B cell (primary cell): ENCODE measurements at regions not wholly inside any gene's neighbourhood (a gene's known extent, or its start where the extent isn't known, plus 50 kb on each side); places are given as distances from the start of the nearest gene placed in this dataset.
A peak's percentile ranks its signal among the peaks of the same experiment; 100 is the strongest.

Experiments used
- ATAC-seq: fragments of 200-7000 bp; cut with Tn5 transposase; one replicate; pipeline ENCODE4 v1.10.0; 2021; ENCODE audit warnings: low read depth, mild to moderate bottlenecking, moderate number of reproducible peaks, moderate library complexity
- CTCF ChIA-PET: fragments of 350-600 bp; sonication (Branson Sonifier 250); formaldehyde crosslinking; loops from one replicate; lab custom pipeline; 2021; ENCODE audit warnings: antibody characterized with exemption, inconsistent platforms; lab: Charles Lee
- POLR2A ChIA-PET: fragments of 350-600 bp; sonication (Branson Sonifier 250); formaldehyde crosslinking; loops from one replicate; lab custom pipeline; 2021; ENCODE audit warnings: antibody characterized with exemption; lab: Charles Lee
- DNase-seq: peaks from one replicate; pipeline ENCODE4 v3.0.0; 2013
- H2AFZ ChIP-seq: 2 replicates; pipeline ENCODE4 v1.6.1; 2012; ENCODE audit warnings: mild to moderate bottlenecking, low read depth, low read length; ENCODE audit not compliant: insufficient read depth, poor library complexity, severe bottlenecking
- H3K27ac ChIP-seq, 2 donors: 1 replicate in 1 of 2; 2 replicates in 1 of 2; pipeline ENCODE4 v1.5.1; 2012 to 2013; ENCODE audit warnings: low read length in 2 of 2, mild to moderate bottlenecking in 2 of 2, moderate library complexity in 1 of 2
- H3K27me3 ChIP-seq, 4 experiments: fragments of 200-600 bp in 1 of 4; sonication (generic) in 1 of 4; replicated peaks in 1 of 4; 1 replicate in 2 of 4; 2 replicates in 2 of 4; pipeline versions ENCODE4 v1.6.1 to v1.7.0; 2013 to 2016; ENCODE audit warnings: low read length in 3 of 4, mild to moderate bottlenecking in 2 of 4, mixed read lengths in 1 of 4, moderate library complexity in 1 of 4; ENCODE audit not compliant: insufficient read depth in 4 of 4, control insufficient read depth in 3 of 4; ENCODE audit errors: control extremely low read depth in 1 of 4
- H3K36me3 ChIP-seq, 2 experiments: replicated peaks in 1 of 2; 1 replicate in 1 of 2; 2 replicates in 1 of 2; pipeline versions ENCODE4 v1.6.1 to v1.7.1; 2013; ENCODE audit warnings: low read length in 1 of 2; ENCODE audit not compliant: insufficient read depth in 2 of 2, control insufficient read depth in 1 of 2; ENCODE audit errors: control extremely low read depth in 1 of 2, extremely low read depth in 1 of 2
- H3K4me1 ChIP-seq, 2 donors: fragments of 200-600 bp in 1 of 2; sonication (generic) in 1 of 2; 1 replicate in 1 of 2; 2 replicates in 1 of 2; pipeline versions ENCODE4 v1.5.1 to v1.6.1; 2013 to 2017; ENCODE audit warnings: low read length in 2 of 2; ENCODE audit not compliant: control insufficient read depth in 2 of 2, insufficient read depth in 2 of 2
- H3K4me2 ChIP-seq: replicated peaks from 2 replicates; pipeline ENCODE3; 2012; ENCODE audit warnings: mild to moderate bottlenecking, low read depth, low read length; ENCODE audit not compliant: poor library complexity, severe bottlenecking
- H3K4me3 ChIP-seq, 5 experiments: fragments of 200-600 bp in 1 of 5; sonication (generic) in 1 of 5; 1 replicate in 3 of 5; 2 replicates in 2 of 5; pipeline versions ENCODE4 v1.5.1 to v1.7.0; 2011 to 2016; ENCODE audit warnings: low read length in 4 of 5, mild to moderate bottlenecking in 4 of 5, low read depth in 2 of 5, control low read depth in 1 of 5, moderate library complexity in 1 of 5; ENCODE audit not compliant: insufficient read depth in 1 of 5; ENCODE audit errors: control extremely low read depth in 1 of 5, extremely low read depth in 1 of 5
- H3K79me2 ChIP-seq: fragments of 200-600 bp; sonication (generic); one replicate; pipeline ENCODE4 v1.6.0; 2016; ENCODE audit warnings: low read length; ENCODE audit not compliant: control insufficient read depth, insufficient read depth
- H3K9ac ChIP-seq: fragments of 200-600 bp; sonication (generic); 2 replicates; pipeline ENCODE4 v1.6.1; 2017; ENCODE audit warnings: mild to moderate bottlenecking, low read length, moderate library complexity
- H3K9me3 ChIP-seq, 3 donors: one replicate each; pipeline versions ENCODE4 v1.6.1 to v1.7.1; 2013; ENCODE audit warnings: low read length in 2 of 3; ENCODE audit not compliant: control insufficient read depth in 2 of 3, insufficient read depth in 1 of 3; ENCODE audit errors: control extremely low read depth in 1 of 3
- H4K20me1 ChIP-seq: 2 replicates; pipeline ENCODE4 v1.6.0; 2012; ENCODE audit warnings: mild to moderate bottlenecking, low read length; ENCODE audit not compliant: insufficient read depth, control insufficient read depth, poor library complexity, severe bottlenecking
- H3K27ac Mint-ChIP-seq: one replicate; pipeline ENCODE4 v1.8.0; 2021; ENCODE audit warnings: mixed read lengths
- H3K27me3 Mint-ChIP-seq: one replicate; pipeline ENCODE4 v1.8.0; 2021; ENCODE audit warnings: mixed read lengths
- H3K4me1 Mint-ChIP-seq: one replicate; pipeline ENCODE4 v1.8.0; 2021; ENCODE audit warnings: mixed read lengths
- H3K4me3 Mint-ChIP-seq: one replicate; pipeline ENCODE4 v1.8.0; 2021; ENCODE audit warnings: mixed read lengths
- H3K9me3 Mint-ChIP-seq: one replicate; pipeline ENCODE4 v1.8.0; 2022; ENCODE audit warnings: mixed read lengths; ENCODE audit not compliant: insufficient read depth
- CTCF ChIP-seq: fragments of 200-600 bp; IDR thresholded peaks from one replicate; pipeline ENCODE4 v1.8.0; 2022; ENCODE audit warnings: antibody characterized with exemption, mild to moderate bottlenecking
- EZH2 ChIP-seq: IDR thresholded peaks from 2 replicates; pipeline ENCODE4 v1.6.1; 2012; ENCODE audit warnings: borderline replicate concordance, low read depth, mild to moderate bottlenecking, moderate library complexity, low read length; ENCODE audit not compliant: insufficient read depth, poor library complexity, severe bottlenecking
- WGBS: methylation state at CpG from one replicate; pipeline ENCODE4 v1.1.5; 2013; ENCODE audit warnings: missing lambda C conversion rate; ENCODE audit not compliant: insufficient coverage; 5-methylcytosine and 5-hydroxymethylcytosine counted together
- intact Hi-C: fragments of 100-400 bp; cut with micrococcal nuclease; formaldehyde crosslinking; loops from one replicate; pipeline ENCODE4 v1.10.0; 2022

DNA sequence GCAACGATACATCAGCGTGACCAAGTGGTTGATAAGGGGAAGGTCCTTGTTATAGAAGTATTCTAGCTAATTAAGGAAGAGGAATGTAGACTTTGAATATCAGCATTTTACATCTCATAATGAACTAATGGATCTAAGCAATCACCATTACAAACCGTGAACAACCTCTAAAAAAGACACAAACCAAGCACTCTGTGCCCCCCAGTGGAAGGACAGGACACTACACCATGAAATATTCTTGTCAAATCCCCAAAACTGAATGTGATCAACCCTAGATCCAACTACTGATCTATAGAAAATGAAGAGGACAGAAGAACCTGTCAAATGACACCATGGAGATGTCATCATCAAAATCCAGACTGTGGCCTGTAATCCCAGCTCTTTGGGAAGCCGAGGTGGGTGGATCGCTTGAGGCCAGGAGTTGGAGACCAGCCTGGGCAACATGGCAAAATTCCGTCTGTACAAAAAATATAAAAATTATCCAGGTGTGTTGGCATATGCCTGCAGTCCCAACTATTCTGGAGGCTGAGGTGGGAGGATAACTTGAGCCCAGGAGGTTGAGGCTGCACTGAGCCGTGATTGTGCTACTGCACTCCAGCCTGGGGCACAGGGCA lies 111.3 kb upstream of the CARD11 start:
- DNase-seq (peak; percentile 78), ATAC-seq (peak; percentile 72)
- Histone ChIP-seq H3K27me3 (no peaks in the 10 kb centered on the region), H4K20me1 (no peaks in the 10 kb centered on the region), H3K79me2 (no peaks in the 10 kb centered on the region), H2AFZ (no peak overlapping the region), H3K9me3 (no peaks in the 10 kb centered on the region), H3K4me1 (peaks cover 23 to 30% of the 10 kb centered on the region in 2 donors), H3K27ac (no peak overlapping the region), H3K9ac (no peak overlapping the region), H3K36me3 (no peaks in the 10 kb centered on the region), H3K4me3 (no peak overlapping the region), H3K4me2 (no peak overlapping the region)
- WGBS = 40% methylated on average over 4 of the region's 7 CpGs
- H3K4me3 Mint-ChIP-seq = no peak overlapping the region
- H3K4me1 Mint-ChIP-seq = peaks cover 33% of the 10 kb centered on the region
- POLR2A ChIA-PET = interaction anchor here (0.9 kb wide), 1 partner anchor 266 kb away, joined by 3 read pairs; no protein-coding TSS in a partner anchor
- no peak for TF ChIP-seq EZH2
- TF ChIP-seq CTCF = peak; percentile 88
- CTCF ChIA-PET = interaction anchor here (0.6 to 4.1 kb wide), 27 partner anchors 8 to 1514 kb away, joined by 3 to 74 read pairs (median 4); partner anchors contain the start of gene CARD11
- no peak overlapping the region for H3K27ac Mint-ChIP-seq
- no peaks in the 10 kb centered on the region for H3K9me3 Mint-ChIP-seq
- intact Hi-C loops = loop anchor here (1.0 to 10.0 kb wide), 4 partner anchors 60 to 700 kb away; no protein-coding TSS in a partner anchor
- H3K27me3 Mint-ChIP-seq = peaks cover 8% of the 10 kb centered on the region

DNA sequence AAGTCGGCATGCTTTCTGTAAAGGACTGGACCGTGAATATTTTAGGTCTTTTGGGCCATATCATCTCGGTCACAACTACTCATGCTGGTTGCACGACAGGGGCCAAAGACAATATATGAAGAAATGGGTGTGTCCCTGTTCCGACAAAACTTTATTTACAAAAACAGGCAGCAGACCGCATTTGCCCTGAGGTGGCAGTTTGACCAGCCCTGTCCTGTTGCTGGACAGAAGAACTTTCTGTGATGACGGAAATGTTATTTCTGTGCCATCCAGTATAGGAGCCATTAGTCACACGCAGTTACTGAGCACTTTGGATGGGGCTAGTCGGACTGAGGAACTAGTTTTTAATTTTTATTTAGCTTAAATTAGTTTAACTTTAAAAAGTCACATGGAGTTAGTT lies 112.8 kb upstream of the CARD11 start:
- WGBS = 94% methylated on average over 7 of the region's 9 CpGs
- Histone ChIP-seq H3K4me1 (peaks cover 8 to 16% of the 10 kb centered on the region in 2 donors), H2AFZ (no peak overlapping the region), H3K79me2 (no peaks in the 10 kb centered on the region), H3K4me3 (no peak overlapping the region), H3K27me3 (no peaks in the 10 kb centered on the region), H3K36me3 (no peaks in the 10 kb centered on the region), H3K9me3 (no peaks in the 10 kb centered on the region), H3K4me2 (no peak overlapping the region), H3K27ac (no peak overlapping the region), H4K20me1 (no peaks in the 10 kb centered on the region), H3K9ac (no peak overlapping the region)
- ChIA-PET CTCF (interaction anchor here (2.4 to 4.1 kb wide), 3 partner anchors 90 to 291 kb away, joined by 14 to 74 read pairs (median 57); no protein-coding TSS in a partner anchor), POLR2A (no interaction called here)
- H3K4me3 Mint-ChIP-seq = no peak overlapping the region
- H3K27me3 Mint-ChIP-seq = peaks cover 11% of the 10 kb centered on the region
- TF ChIP-seq CTCF (no peak), EZH2 (no peak)
- H3K27ac Mint-ChIP-seq = no peak overlapping the region
- no peaks in the 10 kb centered on the region for H3K9me3 Mint-ChIP-seq
- peaks cover 26% of the 10 kb centered on the region for H3K4me1 Mint-ChIP-seq
- DNase-seq = no peak
- intact Hi-C loops = loop anchor here (10.0 kb wide), 2 partner anchors 62 to 702 kb away; no protein-coding TSS in a partner anchor
- ATAC-seq = no peak
